Mesenchymal stem cell (in vitro differentiated cells and primary cell): ENCODE measurements at regions not wholly inside any gene's neighbourhood (a gene's known extent, or its start where the extent isn't known, plus 50 kb on each side); places are given as distances from the start of the nearest gene placed in this dataset.
A peak's percentile ranks its signal among the peaks of the same experiment; 100 is the strongest.

Experiments used
- DNase-seq: peaks from one replicate; pipeline ENCODE4 v3.0.0-alpha.2; 2013
- H2AFZ ChIP-seq: one replicate; pipeline ENCODE4 v1.6.1; 2013; ENCODE audit warnings: low read depth, mild to moderate bottlenecking, control low read depth, inconsistent platforms, low read length, moderate library complexity
- H2AK5ac ChIP-seq: 2 replicates; pipeline ENCODE4 v1.6.1; 2013; ENCODE audit warnings: low read length, moderate library complexity, mild to moderate bottlenecking, inconsistent platforms; ENCODE audit not compliant: severe bottlenecking
- H2BK120ac ChIP-seq: one replicate; pipeline ENCODE4 v1.6.1; 2013; ENCODE audit warnings: low read depth, mild to moderate bottlenecking, inconsistent platforms, low read length, moderate library complexity
- H2BK12ac ChIP-seq, 2 experiments: one replicate each; pipeline ENCODE4 v1.6.1; 2013; ENCODE audit warnings: inconsistent platforms in 2 of 2, low read length in 2 of 2, mild to moderate bottlenecking in 2 of 2, moderate library complexity in 2 of 2, control low read depth in 1 of 2
- H2BK15ac ChIP-seq: one replicate; pipeline ENCODE4 v1.6.1; 2013; ENCODE audit warnings: mild to moderate bottlenecking, low read depth, inconsistent platforms; ENCODE audit not compliant: poor library complexity, severe bottlenecking
- H2BK5ac ChIP-seq: 2 replicates; pipeline ENCODE4 v1.6.1; 2013; ENCODE audit warnings: low read depth, mild to moderate bottlenecking, low read length, control low read depth, inconsistent platforms; ENCODE audit not compliant: poor library complexity, severe bottlenecking
- H3K14ac ChIP-seq, 2 experiments: one replicate each; pipeline ENCODE4 v1.6.1; 2013; ENCODE audit warnings: inconsistent platforms in 2 of 2, low read length in 2 of 2, control low read depth in 1 of 2, mild to moderate bottlenecking in 1 of 2, moderate library complexity in 1 of 2
- H3K18ac ChIP-seq, 2 experiments: one replicate each; pipeline ENCODE4 v1.6.1; 2013; ENCODE audit warnings: inconsistent platforms in 2 of 2, low read length in 2 of 2, control low read depth in 1 of 2, low read depth in 1 of 2, mild to moderate bottlenecking in 1 of 2
- H3K23ac ChIP-seq, 2 experiments: one replicate each; pipeline ENCODE4 v1.6.1; 2013; ENCODE audit warnings: inconsistent platforms in 2 of 2, low read length in 2 of 2, mild to moderate bottlenecking in 2 of 2, moderate library complexity in 2 of 2, control low read depth in 1 of 2
- H3K27ac ChIP-seq: 2 replicates; pipeline ENCODE4 v1.5.1; 2013; ENCODE audit warnings: mild to moderate bottlenecking, moderate library complexity, low read length, control low read depth, inconsistent platforms; ENCODE audit not compliant: poor library complexity, severe bottlenecking
- H3K27me3 ChIP-seq, 2 experiments: 2 replicates each; pipeline versions ENCODE4 v1.6.1 to v1.7.0; 2013; ENCODE audit warnings: low read length in 2 of 2, mild to moderate bottlenecking in 2 of 2, moderate library complexity in 2 of 2, control low read depth in 1 of 2, inconsistent platforms in 1 of 2; ENCODE audit not compliant: control insufficient read depth in 1 of 2, insufficient read depth in 1 of 2
- H3K36me3 ChIP-seq, 2 experiments: 2 replicates each; pipeline versions ENCODE4 v1.6.1 to v1.7.0; 2013; ENCODE audit warnings: low read length in 2 of 2, control low read depth in 1 of 2, inconsistent platforms in 1 of 2, low read depth in 1 of 2, mild to moderate bottlenecking in 1 of 2; ENCODE audit not compliant: insufficient read depth in 2 of 2, control insufficient read depth in 1 of 2
- H3K4ac ChIP-seq, 2 experiments: one replicate each; pipeline ENCODE4 v1.6.1; 2013; ENCODE audit warnings: inconsistent platforms in 2 of 2, low read length in 2 of 2, mild to moderate bottlenecking in 2 of 2, moderate library complexity in 2 of 2, control low read depth in 1 of 2, low read depth in 1 of 2
- H3K4me1 ChIP-seq: 2 replicates; pipeline ENCODE4 v1.6.1; 2013; ENCODE audit warnings: low read depth, low read length, control low read depth; ENCODE audit not compliant: control insufficient read depth, insufficient read depth
- H3K4me2 ChIP-seq: 2 replicates; pipeline ENCODE4 v1.6.1; 2013; ENCODE audit warnings: low read length, mild to moderate bottlenecking, inconsistent platforms; ENCODE audit not compliant: poor library complexity, severe bottlenecking
- H3K4me3 ChIP-seq, 2 experiments: 2 replicates each; pipeline versions ENCODE4 v1.5.1 to v1.7.0; 2013; ENCODE audit warnings: low read length in 2 of 2, mild to moderate bottlenecking in 2 of 2, control low read depth in 1 of 2, low read depth in 1 of 2; ENCODE audit not compliant: insufficient read depth in 1 of 2
- H3K79me1 ChIP-seq: replicated peaks from 2 replicates; pipeline ENCODE4 v1.6.1; 2013; ENCODE audit warnings: mild to moderate bottlenecking, control low read depth, low read length, inconsistent platforms; ENCODE audit not compliant: poor library complexity, severe bottlenecking
- H3K9ac ChIP-seq: 2 replicates; pipeline ENCODE4 v1.7.0; 2013; ENCODE audit warnings: mild to moderate bottlenecking, low read length, moderate library complexity
- H3K9me3 ChIP-seq: 2 replicates; pipeline ENCODE4 v1.7.0; 2013; ENCODE audit warnings: mild to moderate bottlenecking, low read length; ENCODE audit not compliant: control insufficient read depth
- H4K8ac ChIP-seq: one replicate; pipeline ENCODE4 v1.6.1; 2013; ENCODE audit warnings: inconsistent platforms, mild to moderate bottlenecking, low read length, moderate library complexity
- H4K91ac ChIP-seq: one replicate; pipeline ENCODE4 v1.6.1; 2013; ENCODE audit warnings: mild to moderate bottlenecking, low read length, inconsistent platforms
- WGBS: methylation state at CpG from one replicate; pipeline ENCODE4 v1.1.7; 2013; ENCODE audit warnings: mixed read lengths; 5-methylcytosine and 5-hydroxymethylcytosine counted together

- DNase-seq = no peak
- no peaks in the 10 kb centered on the region for H3K4me1 ChIP-seq
- no peaks in the 10 kb centered on the region for H3K79me1 ChIP-seq
- H2BK15ac ChIP-seq = no peak overlapping the region
- no peak overlapping the region for H2BK12ac ChIP-seq
- whole genome bisulfite sequencing = no CpG with 5 or more reads among the region's 1 CpG
- H2BK5ac ChIP-seq = no peak overlapping the region
- H3K14ac ChIP-seq = no peak overlapping the region
- H2AFZ ChIP-seq = no peak overlapping the region
- H3K9ac ChIP-seq = no peak overlapping the region
- no peaks in the 10 kb centered on the region for H3K36me3 ChIP-seq
- H2AK5ac ChIP-seq = no peak overlapping the region
- no peak overlapping the region for H2BK120ac ChIP-seq
- no peak overlapping the region for H3K4me2 ChIP-seq
- no peak overlapping the region for H3K27ac ChIP-seq
- no peak overlapping the region for H3K18ac ChIP-seq
- H3K9me3 ChIP-seq = peaks cover 21% of the 10 kb centered on the region
- no peak overlapping the region for H3K4ac ChIP-seq
- H3K27me3 ChIP-seq = no peaks in the 10 kb centered on the region
- H3K23ac ChIP-seq = no peak overlapping the region
- H3K4me3 ChIP-seq = no peak overlapping the region
- no peak overlapping the region for H4K91ac ChIP-seq
- no peak overlapping the region for H4K8ac ChIP-seq
These were observed 139.9 kb upstream of the B3GALT2 start for GRCh38 chr1:193326296-193326695.

- Histone ChIP-seq H2AK5ac (no peak overlapping the region), H4K91ac (no peak overlapping the region)
- WGBS = 86% methylated on average over 4 of the region's 4 CpGs
These were observed 139.4 kb upstream of the B3GALT2 start for GRCh38 chr1:193325771-193326170.

GRCh38 chr1:193325042-193325441 is 138.6 kb upstream of the B3GALT2 start:
- no peaks in the 10 kb centered on the region for H3K36me3 ChIP-seq
- H3K4ac ChIP-seq = no peak overlapping the region
- no peak overlapping the region for H4K8ac ChIP-seq
- H2AFZ ChIP-seq = no peak overlapping the region
- H2BK120ac ChIP-seq = no peak overlapping the region
- H3K4me2 ChIP-seq = no peak overlapping the region
- H2AK5ac ChIP-seq = no peak overlapping the region
- H3K4me1 ChIP-seq = no peaks in the 10 kb centered on the region
- H3K9me3 ChIP-seq = peaks cover 12% of the 10 kb centered on the region
- no peak overlapping the region for H3K9ac ChIP-seq
- DNase-seq = no peak
- H3K27me3 ChIP-seq = no peaks in the 10 kb centered on the region
- H3K23ac ChIP-seq = no peak overlapping the region
- H4K91ac ChIP-seq = no peak overlapping the region
- no peak overlapping the region for H3K18ac ChIP-seq
- no peak overlapping the region for H3K4me3 ChIP-seq
- WGBS = 89% methylated on average over 1 of the region's 1 CpG
- H3K79me1 ChIP-seq = no peaks in the 10 kb centered on the region
- peak overlapping the region; percentile 46 for H3K27ac ChIP-seq
- no peak overlapping the region for H2BK15ac ChIP-seq
- no peak overlapping the region for H2BK5ac ChIP-seq
- no peak overlapping the region for H2BK12ac ChIP-seq
- H3K14ac ChIP-seq = no peak overlapping the region

More at GRCh38 chr1:193325771-193326170, 139.4 kb upstream of the B3GALT2 start:
- Histone ChIP-seq H3K4me2 (no peak overlapping the region), H3K4me1 (no peaks in the 10 kb centered on the region), H2BK12ac (no peak overlapping the region), H3K36me3 (no peaks in the 10 kb centered on the region), H2BK15ac (no peak overlapping the region), H3K9ac (no peak overlapping the region), H2BK120ac (no peak overlapping the region), H3K14ac (no peak overlapping the region), H3K4ac (no peak overlapping the region), H3K27me3 (no peaks in the 10 kb centered on the region), H2AFZ (no peak overlapping the region), H4K8ac (no peak overlapping the region), H3K9me3 (peaks cover 16% of the 10 kb centered on the region), H3K27ac (no peak overlapping the region), H3K79me1 (no peaks in the 10 kb centered on the region), H3K18ac (no peak overlapping the region), H3K23ac (no peak overlapping the region), H2BK5ac (no peak overlapping the region), H3K4me3 (no peak overlapping the region)
- no peak for DNase-seq

GRCh38 chr1:193322211-193322610 is 135.8 kb upstream of the B3GALT2 start:
- no peak overlapping the region for H3K9ac ChIP-seq
- no peak overlapping the region for H2BK120ac ChIP-seq
- no peak overlapping the region for H4K8ac ChIP-seq
- H3K4me2 ChIP-seq = no peak overlapping the region
- no peaks in the 10 kb centered on the region for H3K79me1 ChIP-seq
- no peaks in the 10 kb centered on the region for H3K4me1 ChIP-seq
- H3K9me3 ChIP-seq = peaks cover 7% of the 10 kb centered on the region
- H2BK15ac ChIP-seq = no peak overlapping the region
- H3K14ac ChIP-seq = no peak overlapping the region
- no peaks in the 10 kb centered on the region for H3K27me3 ChIP-seq
- H2AK5ac ChIP-seq = no peak overlapping the region
- no peak overlapping the region for H3K4ac ChIP-seq
- peak overlapping the region; percentile 96 for H3K27ac ChIP-seq
- H3K36me3 ChIP-seq = no peaks in the 10 kb centered on the region
- H2BK5ac ChIP-seq = peak overlapping the region; percentile 84
- H3K23ac ChIP-seq = no peak overlapping the region
- no peak overlapping the region for H2BK12ac ChIP-seq
- no peak overlapping the region for H4K91ac ChIP-seq
- H3K4me3 ChIP-seq = no peak overlapping the region
- peak; percentile 68 for DNase-seq
- no peak overlapping the region for H2AFZ ChIP-seq
- WGBS = no CpG with 5 or more reads among the region's 2 CpGs
- H3K18ac ChIP-seq = peak overlapping the region in 1 of 2 experiments; percentile 83
